HG02981 (cell line): ENCODE measurements at regions not wholly inside any gene's neighbourhood (a gene's known extent, or its start where the extent isn't known, plus 50 kb on each side); places are given as distances from the start of the nearest gene placed in this dataset.
A peak's percentile ranks its signal among the peaks of the same experiment; 100 is the strongest.

ENCODE experiments used
- ATAC-seq: cut with Tn5 transposase; IDR thresholded peaks from one replicate; pipeline ENCODE4 v1.9.1; 2021; ENCODE audit warnings: mild to moderate bottlenecking, moderate library complexity; ENCODE audit not compliant: unreplicated experiment

DNA sequence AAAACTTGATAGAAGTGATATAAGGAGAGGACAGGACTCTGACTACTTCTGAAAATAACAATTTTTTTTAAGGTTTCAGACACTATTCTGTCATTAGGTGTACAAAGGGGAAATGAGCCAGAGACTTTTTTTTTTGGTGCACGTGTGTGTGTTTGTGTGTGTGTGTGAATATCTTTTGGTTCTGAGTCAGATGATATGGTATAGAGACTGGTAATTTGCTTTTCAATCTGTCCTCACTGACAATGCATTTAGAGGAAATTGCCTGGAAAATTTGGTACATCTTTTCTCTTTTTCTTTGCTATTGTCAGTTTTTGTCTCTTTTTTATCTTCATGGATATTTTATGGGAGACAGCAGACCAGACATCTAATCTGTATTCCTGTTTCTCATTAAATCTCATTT lies 59.3 kb downstream of the DDIT4L start:
- ATAC-seq: no peak

DNA sequence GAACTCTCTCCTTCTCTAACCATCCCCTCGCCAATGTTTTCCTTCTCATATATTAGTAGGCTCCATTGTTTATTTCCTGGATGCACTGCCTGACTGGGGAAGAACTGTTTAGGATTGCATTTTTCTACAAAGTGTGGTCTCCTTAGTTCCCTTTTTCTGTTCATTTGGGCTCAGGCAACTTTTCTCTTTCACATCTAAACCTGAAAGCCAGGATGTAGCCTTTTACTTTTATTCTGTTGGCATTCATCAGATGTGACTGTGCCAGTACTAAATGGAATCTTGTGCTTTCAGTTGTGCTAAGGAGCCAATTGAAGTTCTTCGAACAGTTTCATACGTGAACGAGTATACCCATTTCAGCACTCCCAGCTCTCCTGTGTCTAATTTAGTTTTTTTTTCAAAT lies 59.8 kb downstream of the DDIT4L start:
- ATAC-seq: no peak

DNA sequence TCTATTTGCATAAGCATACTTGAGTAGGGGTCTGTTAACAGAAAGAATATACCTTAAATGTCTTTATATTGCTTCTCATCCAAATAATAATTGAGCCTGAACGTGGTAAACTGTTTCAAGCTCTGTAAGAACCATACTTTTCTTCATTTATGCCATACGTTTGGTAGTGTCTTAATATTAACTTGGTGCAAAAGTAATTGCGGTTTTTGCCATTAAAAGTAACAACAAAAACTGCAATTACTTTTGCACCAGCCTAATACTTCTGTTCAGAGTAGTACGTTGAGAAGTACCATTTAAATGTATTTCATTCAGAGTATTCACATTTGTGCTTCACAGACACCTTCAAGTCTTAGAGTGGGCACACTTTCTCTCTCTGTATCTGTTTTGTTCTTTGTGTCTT lies 60.5 kb downstream of the DDIT4L start:
- no peak for ATAC-seq

DNA sequence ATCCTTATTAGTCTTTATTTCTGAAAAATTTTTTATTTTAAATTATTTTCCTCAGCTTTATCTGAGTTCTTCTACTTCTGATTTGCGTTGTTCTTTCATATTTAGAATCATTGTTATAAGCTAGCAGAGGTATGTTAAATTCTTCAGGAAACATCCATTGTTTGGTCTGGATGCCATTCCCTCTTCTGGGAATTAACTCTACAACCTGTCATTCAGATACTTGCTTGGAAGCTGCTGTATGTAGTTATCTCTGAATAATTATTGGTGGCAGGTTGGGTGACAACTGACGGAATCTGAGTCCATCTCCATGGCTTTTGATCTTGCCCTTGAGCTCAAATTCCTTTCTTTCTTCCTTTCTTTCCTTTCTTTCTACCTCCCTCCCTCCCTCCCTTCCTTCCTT lies 61.9 kb downstream of the DDIT4L start:
- ATAC-seq: no peak

DNA sequence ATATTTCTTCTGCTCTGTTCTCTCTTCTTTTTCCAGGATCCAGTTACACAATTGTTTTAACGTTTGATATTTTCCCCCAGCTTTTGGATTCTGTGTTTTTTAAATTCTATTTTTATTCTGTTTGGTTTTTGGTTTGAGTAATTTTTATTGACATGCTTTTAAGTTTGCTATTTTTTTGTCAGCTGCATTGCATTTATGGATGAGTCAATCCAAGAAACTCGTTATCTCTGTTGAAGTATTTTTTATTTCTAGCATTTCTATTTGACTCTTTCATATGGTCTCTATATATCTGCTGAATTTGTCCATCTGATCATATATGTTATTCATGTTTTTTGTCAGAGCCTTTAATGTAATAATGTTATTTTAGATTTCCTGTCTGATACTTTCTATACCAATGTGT lies 65.6 kb downstream of the DDIT4L start:
- ATAC-seq: no peak

DNA sequence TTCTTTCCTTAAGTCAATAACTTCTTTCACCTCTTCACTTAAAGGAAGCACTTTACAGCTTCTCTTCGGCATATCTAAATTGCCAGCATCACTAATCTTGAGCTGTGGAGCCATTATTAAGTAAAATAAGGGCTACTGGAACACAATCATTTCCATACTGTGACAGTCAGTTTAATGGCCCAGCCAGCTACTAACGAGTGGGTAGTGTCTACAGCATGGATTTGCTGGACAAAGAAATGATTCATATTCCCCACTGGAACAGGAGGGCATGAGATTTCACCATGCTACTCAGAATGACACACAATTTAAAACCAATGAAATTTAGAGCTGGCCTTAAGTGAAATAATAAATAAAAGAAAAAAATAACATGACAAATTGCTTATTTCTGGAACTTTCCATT lies 72.1 kb downstream of the DDIT4L start:
- ATAC-seq: no peak

DNA sequence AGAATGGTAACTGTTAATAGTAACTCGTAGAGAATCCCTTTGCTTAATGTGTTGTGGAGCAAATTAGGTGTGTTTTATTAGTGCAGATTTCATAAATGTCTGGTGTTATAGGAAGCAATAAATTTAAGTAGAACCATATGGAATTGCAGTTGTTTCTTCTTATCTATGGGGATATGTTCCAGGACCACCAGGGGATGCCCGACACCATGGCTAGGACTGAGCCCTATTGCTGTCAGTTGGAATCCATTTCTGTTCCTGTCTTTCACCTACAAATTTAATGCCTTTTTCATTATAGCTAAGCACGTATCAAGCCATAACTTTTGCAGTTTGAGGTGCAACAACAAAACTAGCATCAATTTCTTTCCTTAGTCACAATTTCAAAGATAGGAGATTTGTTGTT lies 72.5 kb downstream of the DDIT4L start:
- ATAC-seq: no peak

DNA sequence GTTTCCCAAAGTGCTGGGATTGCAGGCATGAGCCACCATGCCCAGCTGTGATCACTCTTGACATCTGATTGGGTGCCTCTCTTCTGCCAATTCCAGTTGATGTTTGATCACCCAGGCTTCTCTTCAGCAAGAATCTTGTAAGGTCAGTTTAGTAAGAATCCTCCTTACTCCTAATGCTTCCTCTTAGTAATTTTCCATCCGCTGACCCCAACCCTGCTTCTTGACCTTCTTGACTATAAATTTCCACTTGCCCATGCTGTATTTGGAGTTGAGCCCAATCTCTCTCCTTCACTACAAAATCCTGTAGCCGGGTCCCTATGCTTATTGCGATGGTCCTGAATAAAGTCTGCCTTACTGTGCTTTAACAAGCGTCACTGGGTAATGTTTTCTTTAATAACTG lies 75.4 kb downstream of the DDIT4L start:
- ATAC-seq: no peak

DNA sequence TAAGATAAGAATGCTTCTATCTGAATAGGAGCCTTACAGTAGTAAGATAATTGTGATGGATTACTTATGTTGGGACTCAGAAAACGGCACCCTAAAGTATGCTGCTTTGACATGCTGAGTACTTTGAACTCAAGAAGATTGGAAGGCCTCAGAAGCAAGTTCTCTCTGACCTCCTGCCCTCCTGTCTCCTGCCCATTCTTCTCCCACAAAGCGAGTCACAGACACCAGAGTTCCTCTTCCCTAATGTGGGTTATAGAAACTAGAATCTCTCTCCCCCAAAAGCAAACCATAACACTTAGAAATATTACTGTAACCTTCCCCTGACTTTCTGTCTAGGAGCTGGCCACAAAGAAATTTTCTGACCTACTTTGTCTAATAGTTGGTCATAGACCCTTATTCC lies 76.5 kb downstream of the DDIT4L start:
- ATAC-seq: no peak

DNA sequence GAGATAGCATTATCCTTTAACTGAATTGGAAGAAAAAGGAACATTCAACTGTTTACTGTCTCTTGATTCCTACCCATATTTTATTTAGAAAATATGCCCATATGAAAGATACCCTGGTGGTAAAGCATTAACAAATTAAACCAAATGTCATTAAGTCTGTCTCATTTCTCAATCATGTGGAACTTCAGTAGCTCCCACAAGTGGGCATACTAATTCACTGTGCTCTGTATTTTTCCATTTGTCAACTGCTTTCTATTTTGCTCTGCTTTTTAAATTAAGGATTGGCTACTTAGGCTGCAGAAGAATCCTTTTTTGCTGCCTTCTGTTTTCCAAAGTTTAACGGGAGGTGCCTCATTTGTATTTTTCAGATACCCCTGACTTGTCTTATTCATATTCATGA lies 77.2 kb downstream of the DDIT4L start:
- ATAC-seq: no peak

DNA sequence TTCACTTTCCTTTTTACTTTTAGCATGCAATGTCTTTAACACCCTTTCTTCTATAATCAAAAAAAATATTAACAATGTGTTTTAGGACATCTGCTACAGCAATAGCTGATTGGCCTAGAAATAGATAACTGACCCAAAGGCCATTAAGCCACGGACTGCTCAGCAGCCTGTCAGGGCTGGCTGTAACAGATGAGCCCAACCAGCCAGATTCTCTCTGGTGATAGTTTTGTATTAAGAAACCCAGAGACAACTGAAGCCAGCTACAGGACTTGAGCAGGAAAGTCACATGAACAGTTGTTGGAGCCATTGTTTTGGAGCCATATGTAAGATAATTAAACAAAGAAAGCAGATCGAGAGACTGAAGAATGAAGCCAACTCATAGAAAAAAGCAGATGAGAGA lies 80.3 kb downstream of the DDIT4L start:
- no peak for ATAC-seq

DNA sequence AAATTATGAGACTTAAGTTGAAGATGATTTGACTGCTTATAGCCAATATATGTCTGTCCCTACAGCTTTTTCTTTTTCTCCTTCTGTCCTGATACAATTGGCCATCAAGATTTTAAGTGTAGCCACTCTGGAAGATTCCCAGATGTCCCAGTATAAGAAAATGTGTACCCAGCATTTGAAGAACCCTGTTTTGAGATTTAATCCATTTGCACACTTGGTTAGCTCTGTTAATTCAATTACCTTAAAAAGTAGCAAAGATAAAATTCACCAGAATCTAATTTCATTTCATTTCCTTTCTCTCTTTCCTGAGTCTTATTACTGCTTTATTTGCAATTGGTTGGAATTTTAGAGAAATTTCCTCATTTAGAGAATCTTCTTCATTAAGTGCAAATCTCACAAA lies 81.4 kb downstream of the DDIT4L start:
- ATAC-seq: no peak

DNA sequence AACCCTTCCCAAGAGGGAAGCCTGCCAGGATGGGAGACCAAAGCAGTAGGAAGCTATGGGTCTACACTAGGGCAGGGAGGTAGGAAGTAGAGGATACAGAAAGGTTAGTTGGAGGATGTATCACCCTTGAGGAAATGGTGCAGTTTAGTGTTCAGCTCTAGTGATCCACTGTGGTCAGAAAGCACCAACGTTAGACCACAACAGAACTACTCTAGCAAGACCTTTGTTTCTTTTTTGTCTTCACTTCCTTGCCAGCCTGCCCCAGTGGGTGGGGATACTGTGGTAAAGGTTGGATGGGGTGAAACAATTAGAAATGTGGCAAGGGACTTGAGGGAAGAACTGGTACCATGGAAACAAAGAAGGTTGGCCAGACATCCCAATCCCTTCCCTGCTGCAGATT lies 83.3 kb downstream of the DDIT4L start:
- ATAC-seq: peak; percentile 99

DNA sequence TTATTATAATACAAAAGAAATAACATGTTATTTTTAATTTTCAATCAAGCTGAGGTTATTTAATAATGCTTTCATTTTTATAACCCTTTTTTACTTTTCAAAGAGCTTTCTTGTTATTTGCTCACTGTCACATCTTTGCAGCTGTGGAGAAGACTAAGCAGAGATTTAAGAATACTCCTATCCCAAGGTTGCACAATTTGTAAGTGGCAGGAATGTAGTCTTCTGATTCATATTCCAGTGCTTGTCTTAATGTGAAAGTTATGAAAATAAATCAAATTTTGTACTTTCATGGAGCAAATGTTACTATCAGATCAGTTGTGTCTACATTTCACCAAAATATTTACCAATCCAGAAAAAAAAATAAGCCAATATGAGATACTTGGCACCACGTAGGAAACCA lies 86.6 kb downstream of the DDIT4L start:
- no peak for ATAC-seq

DNA sequence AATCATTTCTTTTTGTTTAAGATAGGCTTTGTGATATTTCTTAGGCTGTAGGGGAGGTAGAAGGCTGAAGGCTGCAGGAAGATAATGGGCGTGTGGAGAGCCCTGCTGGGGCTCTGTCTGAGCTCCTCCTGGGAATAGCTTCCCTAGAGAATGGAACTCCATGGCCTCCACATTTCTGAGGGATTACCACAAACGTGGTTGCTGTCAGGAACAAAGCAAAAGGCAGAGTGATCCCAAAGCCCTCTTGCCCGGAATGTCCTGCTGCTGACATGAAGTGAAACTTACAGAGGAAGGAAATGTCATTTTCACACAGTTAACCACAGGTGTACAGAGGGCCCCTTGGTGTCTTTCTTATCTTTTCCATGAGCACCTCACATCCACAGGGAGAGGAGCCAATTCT lies 89.3 kb downstream of the DDIT4L start:
- ATAC-seq: no peak

DNA sequence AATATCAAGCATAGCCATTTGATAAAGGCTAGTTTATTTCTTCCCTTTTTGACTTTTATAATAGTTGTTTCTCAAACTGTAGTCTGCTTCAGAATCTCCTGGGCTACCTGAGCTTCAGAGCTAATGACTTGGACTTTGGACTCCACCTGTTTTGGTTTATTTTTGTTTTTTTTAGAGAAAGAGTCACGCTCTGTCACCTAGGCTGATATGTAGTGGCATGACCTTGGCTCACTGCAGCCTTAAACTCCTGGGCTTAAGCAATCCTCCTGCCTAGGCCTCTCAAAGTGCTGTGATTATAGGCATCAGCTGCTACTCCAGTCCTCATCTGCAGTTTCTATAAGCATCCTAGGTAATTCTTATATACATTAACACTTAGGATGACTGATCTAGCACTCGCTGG lies 90.5 kb downstream of the DDIT4L start:
- no peak for ATAC-seq

DNA sequence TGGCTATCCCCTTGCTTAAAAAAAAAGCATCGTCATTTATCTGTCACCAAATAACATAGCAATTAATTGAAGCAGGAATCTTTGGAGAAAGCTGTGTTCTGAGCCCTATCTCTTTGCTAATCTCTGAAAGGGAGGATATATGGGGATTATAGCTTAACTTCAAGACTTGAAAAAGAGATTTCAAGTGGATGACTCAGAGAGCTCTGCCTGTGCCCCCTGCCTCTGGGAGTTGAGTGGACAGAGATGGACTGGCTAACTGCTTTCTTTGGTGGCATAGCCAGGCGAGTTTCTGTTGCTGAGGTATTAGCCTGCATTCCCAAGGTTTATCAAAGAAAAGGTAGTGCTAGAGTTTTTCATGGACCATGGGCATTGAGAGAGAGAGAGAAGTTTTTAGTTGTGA lies 91.6 kb downstream of the DDIT4L start:
- ATAC-seq: no peak

DNA sequence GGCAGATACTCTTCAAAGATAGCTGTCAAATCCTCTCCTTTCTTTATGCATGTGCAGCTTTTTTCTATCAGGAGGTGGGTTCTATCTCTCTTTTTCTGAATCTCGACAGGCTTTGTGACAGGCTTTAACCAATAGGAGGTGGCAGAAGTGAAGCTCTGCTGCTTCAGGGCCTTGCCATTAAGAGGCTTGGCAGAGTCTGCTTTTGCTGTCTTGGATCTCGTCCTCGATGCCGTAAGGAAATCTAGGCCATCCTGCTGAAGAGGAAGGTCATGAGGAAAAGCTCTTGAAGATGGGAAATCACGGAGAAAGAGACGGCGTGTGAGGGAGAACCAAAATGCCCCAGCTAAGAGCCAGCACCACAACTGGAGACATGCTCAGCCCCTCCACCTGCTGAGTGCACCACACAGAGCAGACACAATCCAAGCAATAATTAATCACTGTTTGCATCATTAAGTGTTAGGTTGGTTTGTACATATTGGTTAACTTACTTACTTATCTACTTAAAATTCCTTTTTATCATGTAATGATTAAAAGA lies 92.2 kb downstream of the DDIT4L start:
- no peak for ATAC-seq

DNA sequence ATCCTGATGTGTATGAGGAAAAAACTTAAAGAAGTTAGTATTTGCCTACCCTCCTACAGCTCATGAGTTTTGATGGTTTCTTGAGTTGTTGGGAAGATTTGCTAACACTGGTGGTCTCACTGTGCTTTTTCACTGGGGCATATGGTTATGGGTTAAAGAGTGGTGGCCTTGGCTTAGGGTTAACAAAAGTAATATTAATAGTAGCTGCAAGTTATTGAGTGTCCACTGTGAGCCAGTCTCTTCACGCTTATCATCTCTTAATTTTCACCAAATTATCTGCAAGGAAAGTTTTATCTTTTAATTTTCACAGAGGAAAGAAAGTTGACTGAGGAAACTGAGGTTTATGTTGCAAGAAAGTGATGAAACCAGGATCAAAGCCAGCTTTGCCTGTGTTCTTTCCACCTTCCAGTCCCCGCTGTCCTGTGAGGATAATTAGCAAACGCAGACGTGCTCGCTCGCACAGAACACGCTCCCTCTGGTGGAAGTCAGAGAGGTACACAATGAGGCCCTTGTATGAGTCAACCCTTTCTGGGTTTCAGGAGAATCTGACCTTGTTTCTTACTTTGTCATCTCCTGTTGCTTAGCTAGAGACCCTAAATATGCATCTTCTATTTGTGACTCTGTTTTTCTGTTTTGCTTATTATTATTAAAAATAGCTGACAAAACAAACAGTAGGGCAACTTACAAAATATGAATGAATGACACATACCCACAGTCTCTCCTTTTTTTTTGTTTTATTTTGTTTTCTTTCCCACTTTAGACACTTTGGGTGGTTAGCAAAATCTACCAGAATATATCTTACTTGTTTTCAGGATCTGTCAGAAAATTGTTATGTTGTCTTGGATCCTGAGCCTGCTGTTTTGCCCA lies 94.3 kb downstream of the DDIT4L start:
- peak; percentile 93 for ATAC-seq

DNA sequence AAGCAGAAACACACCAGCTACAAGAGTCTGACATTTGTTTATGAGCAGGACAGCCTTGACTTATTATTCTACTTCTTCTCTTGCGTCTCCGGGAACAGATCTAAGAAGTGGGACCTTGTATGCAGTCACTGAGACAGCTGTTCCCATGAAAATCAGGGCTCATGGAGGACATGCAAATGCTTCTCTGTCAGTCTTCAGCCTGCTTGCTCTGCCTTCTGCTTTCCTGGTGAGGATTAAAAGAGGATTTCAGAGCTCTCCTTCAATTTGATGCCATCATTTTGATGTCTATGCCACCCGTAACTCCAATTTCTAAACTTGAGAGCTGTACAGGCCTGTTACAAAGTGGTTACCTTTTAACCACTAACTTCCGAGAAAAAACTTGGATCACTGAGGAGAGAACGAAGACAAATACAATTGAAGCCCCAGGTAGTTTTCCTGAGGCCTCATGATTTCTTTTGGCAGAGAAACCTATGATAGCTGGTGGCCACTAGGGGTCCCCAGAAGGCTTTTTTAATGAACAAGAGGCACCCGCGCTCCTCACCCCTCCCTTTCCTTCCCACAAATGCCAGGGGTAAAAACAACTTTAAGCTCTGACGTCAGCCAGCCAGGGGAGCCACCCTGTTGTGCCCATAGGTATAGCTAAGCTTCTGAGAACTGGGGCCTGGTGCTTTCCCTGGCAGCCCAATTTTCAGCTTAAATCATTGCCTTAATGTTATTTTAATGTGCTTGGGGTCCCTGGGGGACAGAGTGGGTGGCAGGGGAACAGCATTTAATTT lies 97.0 kb downstream of the DDIT4L start:
- ATAC-seq: peak; percentile 80

DNA sequence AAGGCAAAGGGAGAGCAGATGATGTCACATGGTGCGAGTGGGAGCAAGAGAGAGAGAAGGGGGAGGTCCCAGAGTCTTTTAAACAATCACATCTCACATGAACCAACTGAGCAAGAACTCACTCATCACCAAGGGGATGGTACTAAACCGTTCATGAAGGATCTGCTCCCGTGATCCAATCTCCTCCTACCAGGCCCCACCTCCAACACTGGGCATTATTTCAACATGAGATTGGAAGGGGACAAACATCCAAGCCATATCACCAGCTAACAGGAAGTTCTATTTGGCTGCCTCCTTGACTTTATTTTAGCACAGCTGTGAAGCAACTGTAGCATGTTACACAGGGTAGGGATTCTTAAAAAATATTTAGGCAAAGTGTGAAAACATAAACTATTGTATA lies 102.5 kb downstream of the DDIT4L start:
- no peak for ATAC-seq

DNA sequence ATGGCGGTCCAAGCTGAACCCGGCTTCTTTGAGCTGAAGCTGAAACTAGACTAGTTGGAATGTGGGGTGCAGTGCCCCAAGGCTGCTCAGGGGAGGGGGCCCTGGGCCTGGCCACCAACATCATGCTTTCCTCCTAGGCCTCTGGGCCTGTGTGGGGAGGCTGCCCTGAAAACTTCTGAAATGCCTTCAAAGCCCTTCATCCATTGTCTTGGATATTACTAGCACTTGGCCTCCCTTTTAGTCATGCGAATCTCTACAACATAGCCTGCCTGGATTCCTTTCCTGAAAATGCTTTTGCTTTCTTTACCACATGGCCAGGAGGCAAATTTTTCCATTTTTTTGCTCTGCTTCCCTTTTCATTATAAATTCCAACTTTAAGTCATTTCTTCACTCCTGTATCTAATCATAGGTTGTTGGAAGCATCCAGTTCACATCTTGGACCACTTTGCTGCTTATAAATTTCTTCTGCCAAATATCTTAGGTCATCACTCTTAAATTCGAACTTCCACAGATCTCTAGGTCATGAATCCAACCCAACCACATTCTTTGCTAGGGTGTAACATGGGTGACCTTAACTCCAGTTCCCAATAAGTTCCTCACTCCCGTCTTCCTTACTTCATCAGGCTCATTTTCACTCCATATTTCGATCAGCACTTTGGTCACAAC lies 103.4 kb downstream of the DDIT4L start:
- no peak for ATAC-seq
